ENCODE measurements at regions not wholly inside any gene's neighbourhood (a gene's known extent, or its start where the extent isn't known, plus 50 kb on each side); places are given as distances from the start of the nearest gene placed in this dataset.

- no peak for DNase-seq
Observed at GRCh38 chr12:4133029-4133428, 140.5 kb upstream of the CCND2 start.

DNA sequence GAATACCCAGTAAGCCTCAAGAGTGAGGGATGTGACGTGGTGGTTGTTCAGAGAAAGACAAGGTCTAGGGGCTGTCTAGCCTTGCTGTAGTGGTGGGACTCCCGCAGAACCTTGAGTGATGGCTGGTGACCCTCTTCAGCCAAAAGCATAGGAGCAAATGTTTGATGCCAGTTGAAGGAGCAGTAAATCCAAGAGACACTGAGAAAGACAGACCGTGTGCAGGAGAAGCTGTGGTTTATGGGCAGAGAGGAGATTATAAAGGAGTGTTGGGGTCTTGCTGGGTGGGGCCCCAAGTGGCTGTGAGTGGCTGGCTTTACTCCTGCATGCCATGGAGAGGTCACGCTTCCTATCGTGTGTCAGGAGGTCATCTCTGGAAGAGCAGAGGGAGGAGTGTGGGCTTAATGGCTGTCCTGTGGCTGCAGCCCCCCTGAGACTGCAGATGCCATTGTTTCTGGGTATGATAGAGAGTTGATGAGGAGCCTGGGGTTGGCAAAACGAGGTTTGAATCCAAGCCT lies 152.0 kb upstream of the CCND2 start:
- no peak for DNase-seq

DNA sequence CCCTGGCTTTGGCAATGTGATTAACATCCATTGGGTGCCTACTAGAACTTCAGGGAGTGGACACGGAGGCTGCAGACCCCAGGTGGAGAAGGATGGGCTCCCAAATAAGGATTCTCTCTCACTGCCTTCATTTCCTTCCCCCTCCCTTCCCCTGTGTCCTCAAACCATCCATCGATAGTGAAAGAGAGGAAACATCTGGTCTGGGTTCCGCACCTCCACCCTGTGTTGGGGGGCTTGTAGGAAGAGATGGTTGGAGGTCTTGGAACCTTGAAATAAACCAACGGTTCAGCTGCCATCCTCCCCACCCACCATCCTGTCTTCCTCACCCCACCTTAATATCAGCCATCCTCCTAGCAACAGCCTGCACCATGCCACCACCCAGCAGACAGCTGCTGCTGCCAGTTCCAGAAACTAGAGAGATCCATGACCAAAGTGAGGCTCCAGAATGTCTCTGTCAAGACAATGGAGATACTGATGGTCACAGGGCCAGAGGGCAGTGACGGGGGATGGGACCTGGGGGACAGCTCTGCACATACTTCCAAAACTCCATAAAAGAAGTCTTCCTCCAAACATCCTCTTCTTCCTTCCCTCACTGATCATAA lies 153.1 kb upstream of the CCND2 start:
- no peak for DNase-seq

- DNase-seq: no peak
Observed at GRCh38 chr12:4119157-4119761, 154.3 kb upstream of the CCND2 start.

- DNase-seq: no peak
Observed at GRCh38 chr12:4118601-4119156, 154.9 kb upstream of the CCND2 start.

DNA sequence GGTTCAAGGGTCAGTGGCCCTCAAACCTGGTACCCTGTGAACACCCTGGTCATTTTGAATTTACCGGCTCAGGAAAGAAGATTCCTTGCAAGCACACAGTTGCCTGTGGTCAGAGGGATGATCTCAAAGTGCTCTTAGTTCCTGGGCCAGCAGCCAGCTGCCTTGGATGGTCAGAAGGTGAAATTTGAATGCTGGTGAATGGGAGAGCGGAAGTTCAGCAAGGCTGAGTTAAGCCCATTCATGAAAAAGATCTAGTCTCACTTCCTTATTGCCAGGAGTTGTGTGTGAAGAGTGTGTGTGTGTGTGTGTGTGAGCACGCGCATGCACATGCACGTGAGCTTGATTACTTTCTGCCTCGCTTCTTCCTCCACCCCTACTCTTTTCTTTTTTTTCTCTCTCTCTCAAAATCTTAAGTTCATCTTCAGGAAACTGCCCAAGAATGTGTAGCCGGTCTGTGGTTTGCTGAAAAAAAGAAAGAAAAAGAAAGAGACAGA lies 155.5 kb upstream of the CCND2 start:
- no peak for DNase-seq

GRCh38 chr12:4117386-4118016 lies 156.1 kb upstream of the CCND2 start:
- no peak for DNase-seq

- no peak for DNase-seq
Observed at GRCh38 chr12:4116251-4117111, 157.1 kb upstream of the CCND2 start.

DNA sequence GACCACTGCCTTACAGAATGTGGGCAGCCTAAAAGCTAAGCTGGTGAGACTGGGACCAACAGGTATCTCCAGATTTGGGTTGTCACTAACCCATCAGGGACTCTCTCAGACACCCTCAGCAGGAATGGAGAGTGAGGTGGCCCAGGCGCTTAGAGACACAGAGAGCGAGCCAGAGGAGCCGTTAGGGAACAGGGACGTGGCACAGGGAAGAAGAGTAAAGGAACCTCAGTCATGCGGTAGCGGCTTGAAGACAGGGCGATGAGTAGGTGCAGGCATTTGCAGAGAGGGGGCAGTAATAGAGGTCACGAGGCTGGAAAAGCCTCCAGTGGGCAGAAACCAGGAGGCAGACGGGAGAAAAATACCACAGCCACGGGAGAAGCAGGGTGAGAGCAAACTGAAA lies 158.0 kb upstream of the CCND2 start:
- DNase-seq: no peak

DNA sequence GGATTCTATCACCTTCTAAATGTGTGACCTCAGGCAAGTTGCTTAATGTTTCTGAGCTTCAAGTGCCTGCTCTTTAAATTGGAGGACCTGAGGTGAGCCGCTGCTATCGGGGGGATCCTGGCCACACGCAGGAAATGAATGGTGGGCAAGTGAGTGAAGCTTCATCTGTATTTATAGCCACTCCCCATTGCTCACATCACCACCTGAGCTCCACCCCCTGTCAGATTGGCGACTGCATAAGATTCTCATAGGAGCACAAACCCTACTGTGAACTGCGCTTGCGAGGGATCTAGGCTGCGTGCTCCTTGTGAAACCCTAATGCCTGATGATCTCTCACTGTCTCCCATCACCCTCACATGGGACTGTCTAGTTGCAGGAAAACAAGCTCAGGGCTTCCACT lies 158.6 kb upstream of the CCND2 start:
- DNase-seq: no peak

- no peak for DNase-seq
Observed at GRCh38 chr12:4112734-4113325, 160.7 kb upstream of the CCND2 start.

DNA sequence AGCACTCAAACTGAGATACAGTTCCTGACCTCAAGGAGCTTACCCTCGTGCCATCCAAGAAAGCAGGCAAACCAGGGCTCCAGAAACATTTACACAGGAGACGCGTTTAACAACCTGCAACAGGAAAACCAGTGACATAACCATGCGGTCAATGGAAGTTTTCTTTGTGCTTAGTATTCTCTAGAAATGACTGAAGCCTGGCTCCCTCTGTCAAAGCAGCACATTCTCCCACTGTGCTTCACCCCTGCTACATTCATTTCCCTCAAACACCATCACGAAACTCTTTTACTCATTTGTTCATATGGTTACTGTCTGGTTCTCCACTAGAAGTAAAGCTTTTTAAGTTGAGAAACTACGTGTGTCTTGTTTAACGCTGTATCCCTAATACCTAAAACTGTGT lies 161.3 kb upstream of the CCND2 start:
- DNase-seq: no peak

DNA sequence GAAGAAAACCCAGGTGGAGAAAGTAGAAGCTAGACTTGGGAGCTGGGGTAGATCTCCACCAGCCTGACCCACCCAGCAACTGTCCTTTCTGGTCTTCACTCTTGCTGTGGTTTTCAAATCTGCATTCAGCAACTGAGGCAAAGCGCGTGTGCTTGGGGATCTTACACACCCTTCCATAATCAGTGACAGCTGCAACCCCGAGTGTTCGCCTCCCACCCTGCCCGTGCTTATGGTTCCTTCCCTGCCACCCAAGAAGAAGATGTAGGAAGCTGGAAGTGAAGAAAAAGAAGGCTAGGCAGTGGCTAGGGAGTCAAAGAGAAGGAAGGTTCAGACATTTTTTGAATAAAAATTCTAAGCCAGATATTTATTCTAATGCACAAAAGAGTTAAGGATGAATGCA lies 162.6 kb upstream of the CCND2 start:
- no peak for DNase-seq

- DNase-seq: no peak
Observed at GRCh38 chr12:4109826-4110225, 163.7 kb upstream of the CCND2 start.

DNA sequence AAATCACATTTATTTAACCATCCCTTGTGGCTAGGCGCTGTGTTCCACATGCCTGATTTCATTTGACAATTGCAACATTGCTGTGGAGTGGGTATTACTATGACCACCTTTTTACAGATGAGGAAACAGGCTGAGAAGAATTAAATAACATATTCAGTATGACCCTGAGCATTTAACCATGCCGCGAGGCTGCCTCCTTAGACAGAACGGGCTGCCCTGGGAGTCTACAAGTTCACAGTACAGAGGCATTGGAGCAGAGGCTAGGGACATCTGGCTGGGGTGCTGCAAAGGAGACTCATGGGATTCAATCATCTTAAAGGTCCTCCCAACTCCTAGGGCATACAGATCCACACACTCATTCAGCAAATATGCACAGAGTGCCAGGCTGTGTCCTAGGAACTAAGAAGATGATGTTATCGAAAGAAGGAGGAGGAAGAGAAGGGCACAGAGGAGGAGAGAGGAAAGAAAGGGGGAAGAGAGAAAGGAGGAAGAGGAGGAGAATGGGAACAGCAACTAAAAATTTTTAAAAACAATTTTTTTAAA lies 164.7 kb upstream of the CCND2 start:
- no peak for DNase-seq

GRCh38 chr12:4107911-4108697 lies 165.5 kb upstream of the CCND2 start:
- no peak for DNase-seq

- DNase-seq: no peak
Observed at GRCh38 chr12:4107436-4107878, 166.1 kb upstream of the CCND2 start.

- no peak for DNase-seq
Observed at GRCh38 chr12:4106621-4107020, 166.9 kb upstream of the CCND2 start.

DNA sequence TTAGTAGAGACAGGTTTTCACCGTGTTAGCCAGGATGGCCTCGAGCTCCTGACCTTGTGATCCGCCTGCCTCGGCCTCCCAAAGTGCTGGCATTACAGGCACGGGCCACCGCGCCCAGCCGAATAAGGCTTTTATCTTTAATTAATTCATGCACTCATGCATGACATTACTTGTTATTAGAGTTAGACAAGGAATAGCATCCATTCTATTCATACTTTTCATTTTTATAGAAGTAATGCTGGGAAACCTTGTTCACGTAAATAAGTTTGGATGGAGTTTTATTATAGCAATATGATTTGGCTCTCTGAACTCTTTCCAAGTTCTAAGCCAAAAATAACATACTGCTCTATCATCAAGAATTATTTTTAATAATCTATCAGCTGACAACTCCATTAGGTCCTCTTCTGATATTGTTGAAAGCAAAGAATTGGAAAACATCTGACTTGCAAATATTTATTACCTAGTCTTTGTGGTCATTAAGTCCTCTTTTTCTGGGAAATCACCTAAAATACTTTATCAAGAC lies 168.8 kb upstream of the CCND2 start:
- no peak for DNase-seq

DNA sequence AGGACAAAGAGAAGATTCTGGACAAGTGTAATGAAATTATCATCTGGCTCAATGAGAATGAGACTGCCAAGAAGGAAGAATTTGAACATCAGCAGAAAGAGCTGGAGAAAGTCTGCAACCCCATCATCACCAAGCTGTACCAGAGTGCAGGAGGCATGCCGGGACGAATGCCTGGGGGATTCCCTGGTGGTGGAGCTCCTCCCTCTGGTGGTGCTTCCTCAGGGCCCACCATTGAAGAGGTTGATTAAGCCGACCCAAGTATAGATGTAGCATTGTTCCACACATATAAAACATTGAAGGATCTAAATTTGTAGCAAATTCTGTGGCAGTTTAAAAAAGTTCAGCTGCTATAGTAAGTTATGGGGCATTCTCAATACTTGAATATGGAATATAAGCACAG lies 174.3 kb upstream of the CCND2 start:
- no peak for DNase-seq
